ENCODE measurements at regions not wholly inside any gene's neighbourhood (a gene's known extent, or its start where the extent isn't known, plus 50 kb on each side); places are given as distances from the start of the nearest gene placed in this dataset.

- H3K9me3 ChIP-seq (ENCODE audit: severe bottlenecking), result no peaks in the 10 kb centered on the region
- no peak for DNase-seq
- no peaks in the 10 kb centered on the region for H3K36me3 ChIP-seq
- peaks cover 61% of the 10 kb centered on the region for H3K27me3 ChIP-seq (ENCODE audit: insufficient read depth, low read depth, severe bottlenecking)
- H3K4me3 ChIP-seq (ENCODE audit: low read depth, low read length), result no peak overlapping the region
- H3K27ac ChIP-seq, result no peak overlapping the region
- no peak for TF ChIP-seq CTCF (IDR thresholded peaks at IDR 0.05; ENCODE audit: low read depth, low read length)
Observed at GRCh38 chr4:52369649-52370048, 289.5 kb downstream of the USP46 start.

- peaks cover 64% of the 10 kb centered on the region for H3K27me3 ChIP-seq (ENCODE audit: insufficient read depth, low read depth, severe bottlenecking)
- H3K9me3 ChIP-seq (ENCODE audit: severe bottlenecking), result no peaks in the 10 kb centered on the region
- TF ChIP-seq CTCF (IDR thresholded peaks at IDR 0.05; ENCODE audit: low read depth, low read length), result no peak
- H3K4me3 ChIP-seq (ENCODE audit: low read depth, low read length), result no peak overlapping the region
- H3K36me3 ChIP-seq, result no peaks in the 10 kb centered on the region
- DNase-seq, result no peak
- no peak overlapping the region for H3K27ac ChIP-seq
Observed at GRCh38 chr4:52370576-52370975, 288.5 kb downstream of the USP46 start.

GRCh38 chr4:52371841-52372240 is 287.3 kb downstream of the USP46 start:
- TF ChIP-seq CTCF (IDR thresholded peaks at IDR 0.05; ENCODE audit: low read depth, low read length), result no peak
- peaks cover 55% of the 10 kb centered on the region for H3K27me3 ChIP-seq (ENCODE audit: insufficient read depth, low read depth, severe bottlenecking)
- H3K36me3 ChIP-seq, result no peaks in the 10 kb centered on the region
- no peak overlapping the region for H3K4me3 ChIP-seq (ENCODE audit: low read depth, low read length)
- no peak overlapping the region for H3K27ac ChIP-seq
- H3K9me3 ChIP-seq (ENCODE audit: severe bottlenecking), result no peaks in the 10 kb centered on the region
- no peak for DNase-seq

- H3K9me3 ChIP-seq (ENCODE audit: severe bottlenecking), result no peaks in the 10 kb centered on the region
- TF ChIP-seq CTCF (IDR thresholded peaks at IDR 0.05; ENCODE audit: low read depth, low read length), result no peak
- no peak overlapping the region for H3K4me3 ChIP-seq (ENCODE audit: low read depth, low read length)
- no peak overlapping the region for H3K27ac ChIP-seq
- no peak for DNase-seq
- H3K27me3 ChIP-seq (ENCODE audit: insufficient read depth, low read depth, severe bottlenecking), result peaks cover 57% of the 10 kb centered on the region
- no peaks in the 10 kb centered on the region for H3K36me3 ChIP-seq
Observed at GRCh38 chr4:52372269-52372668, 286.8 kb downstream of the USP46 start.

- DNase-seq, result no peak
- H3K27me3 ChIP-seq (ENCODE audit: insufficient read depth, low read depth, severe bottlenecking), result peaks cover 61% of the 10 kb centered on the region
- TF ChIP-seq CTCF (IDR thresholded peaks at IDR 0.05; ENCODE audit: low read depth, low read length), result no peak
- H3K27ac ChIP-seq, result no peak overlapping the region
- H3K4me3 ChIP-seq (ENCODE audit: low read depth, low read length), result no peak overlapping the region
- H3K9me3 ChIP-seq (ENCODE audit: severe bottlenecking), result no peaks in the 10 kb centered on the region
- H3K36me3 ChIP-seq, result no peaks in the 10 kb centered on the region
Observed at GRCh38 chr4:52372747-52373146, 286.4 kb downstream of the USP46 start.

- H3K27me3 ChIP-seq (ENCODE audit: insufficient read depth, low read depth, severe bottlenecking), result peaks cover 67% of the 10 kb centered on the region
- no peak for DNase-seq
- H3K27ac ChIP-seq, result no peak overlapping the region
- H3K4me3 ChIP-seq (ENCODE audit: low read depth, low read length), result no peak overlapping the region
- TF ChIP-seq CTCF (IDR thresholded peaks at IDR 0.05; ENCODE audit: low read depth, low read length), result no peak
- no peaks in the 10 kb centered on the region for H3K36me3 ChIP-seq
- H3K9me3 ChIP-seq (ENCODE audit: severe bottlenecking), result no peaks in the 10 kb centered on the region
Observed at GRCh38 chr4:52373650-52374049, 285.5 kb downstream of the USP46 start.
